ENCODE measurements at regions not wholly inside any gene's neighbourhood (a gene's known extent, or its start where the extent isn't known, plus 50 kb on each side); places are given as distances from the start of the nearest gene placed in this dataset.

DNA sequence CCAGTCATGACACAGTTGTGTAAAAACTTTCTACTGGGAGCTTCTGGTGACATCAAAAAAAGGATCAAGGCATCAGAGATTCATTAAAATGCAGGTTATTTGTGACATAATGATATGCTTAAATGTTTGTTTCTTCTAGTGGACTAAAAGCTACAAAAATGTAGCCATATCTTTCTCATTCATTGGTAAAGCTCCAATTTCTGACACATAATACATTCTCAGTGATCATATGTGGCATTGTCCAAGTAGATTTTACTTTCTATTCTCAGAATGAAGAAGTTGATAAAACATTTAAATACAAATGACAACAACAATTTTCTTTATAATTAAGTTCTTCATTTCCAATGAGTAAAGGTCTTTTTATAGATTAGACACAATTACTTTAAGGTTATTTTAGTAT lies 71.0 kb upstream of the ARHGEF26 start:
- in situ Hi-C loops (cut with MboI; ENCODE audit: low sequenced_read_pairs, unreplicated experiment) = no loop called here
- DNase-seq (ENCODE audit: low spot score) = no peak
- no peak for TF ChIP-seq CTCF (IDR thresholded peaks at IDR 0.05; ENCODE audit: borderline replicate concordance, control extremely low read depth, extremely low read depth, insufficient read depth, missing control alignments)

GRCh38 chr3:154050766-154051165 lies 70.4 kb upstream of the ARHGEF26 start:
- TF ChIP-seq CTCF (IDR thresholded peaks at IDR 0.05; ENCODE audit: borderline replicate concordance, control extremely low read depth, extremely low read depth, insufficient read depth, missing control alignments) = no peak
- no peak for DNase-seq (ENCODE audit: low spot score)
- in situ Hi-C loops (cut with MboI; ENCODE audit: low sequenced_read_pairs, unreplicated experiment) = no loop called here

GRCh38 chr3:154059833-154060232 lies 61.4 kb upstream of the ARHGEF26 start:
- in situ Hi-C loops (cut with MboI; ENCODE audit: low sequenced_read_pairs, unreplicated experiment) = no loop called here
- no peak for TF ChIP-seq CTCF (IDR thresholded peaks at IDR 0.05; ENCODE audit: borderline replicate concordance, control extremely low read depth, extremely low read depth, insufficient read depth, missing control alignments)
- DNase-seq (ENCODE audit: low spot score) = no peak

DNA sequence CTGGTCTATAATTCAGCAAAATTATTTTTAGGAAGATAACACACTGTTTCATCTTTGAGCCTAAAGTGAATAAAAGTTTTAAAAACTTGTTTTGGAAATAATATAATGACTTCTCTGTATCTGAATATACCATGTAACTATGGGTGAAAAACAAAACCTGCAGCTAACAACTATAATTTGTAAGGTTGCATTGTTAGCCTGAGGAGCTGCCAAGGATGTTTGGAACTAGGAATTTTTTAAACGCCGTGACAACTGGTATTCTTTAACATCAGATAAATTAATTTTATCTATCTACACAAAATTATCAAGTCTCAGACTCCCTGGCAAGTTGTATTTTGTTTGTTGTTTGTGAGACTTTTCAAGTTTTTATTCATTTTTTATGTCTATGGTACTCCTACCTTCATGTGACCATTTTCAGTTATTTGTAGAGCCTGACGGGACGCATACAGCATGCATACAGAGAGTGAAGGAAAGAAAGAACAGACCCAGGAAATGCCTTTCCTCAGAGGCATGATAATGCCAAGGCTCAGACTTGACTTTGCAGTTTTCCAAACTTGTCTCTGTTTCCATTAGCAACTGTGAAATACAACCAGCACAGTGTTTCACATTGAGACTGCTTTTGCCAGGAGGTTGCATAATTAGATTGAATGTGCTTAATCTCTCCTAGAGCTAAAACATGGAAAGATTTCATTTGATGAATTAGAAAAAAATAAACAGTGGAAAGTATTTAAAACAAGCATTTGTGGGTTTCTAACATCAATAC lies 60.8 kb upstream of the ARHGEF26 start:
- in situ Hi-C loops (cut with MboI; ENCODE audit: low sequenced_read_pairs, unreplicated experiment) = no loop called here
- no peak for TF ChIP-seq CTCF (IDR thresholded peaks at IDR 0.05; ENCODE audit: borderline replicate concordance, control extremely low read depth, extremely low read depth, insufficient read depth, missing control alignments)
- no peak for DNase-seq (ENCODE audit: low spot score)

GRCh38 chr3:154061001-154061370 lies 60.2 kb upstream of the ARHGEF26 start:
- in situ Hi-C loops (cut with MboI; ENCODE audit: low sequenced_read_pairs, unreplicated experiment) = no loop called here
- no peak for TF ChIP-seq CTCF (IDR thresholded peaks at IDR 0.05; ENCODE audit: borderline replicate concordance, control extremely low read depth, extremely low read depth, insufficient read depth, missing control alignments)
- no peak for DNase-seq (ENCODE audit: low spot score)

- TF ChIP-seq CTCF (IDR thresholded peaks at IDR 0.05; ENCODE audit: borderline replicate concordance, control extremely low read depth, extremely low read depth, insufficient read depth, missing control alignments) = no peak
- DNase-seq (ENCODE audit: low spot score) = no peak
- in situ Hi-C loops (cut with MboI; ENCODE audit: low sequenced_read_pairs, unreplicated experiment) = no loop called here
Measured at GRCh38 chr3:154062513-154062912, 58.7 kb upstream of the ARHGEF26 start.
